Left lung (tissue), 4 donors: ENCODE measurements at regions not wholly inside any gene's neighbourhood (a gene's known extent, or its start where the extent isn't known, plus 50 kb on each side); places are given as distances from the start of the nearest gene placed in this dataset.

Source experiments
- ATAC-seq: fragments of 200-7000 bp; cut with Tn5 transposase; one replicate; pipeline ENCODE4 v1.9.1; 2020; ENCODE audit warnings: moderate library complexity
- DNase-seq, 4 donors: peaks; one replicate each; pipeline ENCODE4 v3.0.0-alpha.2; 2013 to 2020
- H3K27ac ChIP-seq, 2 donors: fragments of 200-600 bp; sonication (generic) in 1 of 2; one replicate each; pipeline versions ENCODE4 v1.5.0 to v1.8.0; 2020 to 2021
- H3K27me3 ChIP-seq, 2 donors: fragments of 200-600 bp; sonication (generic) in 1 of 2; one replicate each; pipeline versions ENCODE4 v1.5.0 to v1.8.0; 2020 to 2021
- H3K36me3 ChIP-seq, 2 donors: fragments of 200-600 bp; sonication (generic) in 1 of 2; one replicate each; pipeline versions ENCODE4 v1.5.0 to v1.8.0; 2020 to 2021
- H3K4me1 ChIP-seq, 2 donors: fragments of 200-600 bp; one replicate each; pipeline ENCODE4 v1.8.0; 2021
- H3K4me3 ChIP-seq, 2 donors: fragments of 200-600 bp; sonication (generic) in 1 of 2; one replicate each; pipeline versions ENCODE4 v1.5.0 to v1.8.0; 2020 to 2021; ENCODE audit warnings: mild to moderate bottlenecking in 1 of 2
- H3K9me3 ChIP-seq, 2 donors: fragments of 200-600 bp; sonication (generic) in 1 of 2; one replicate each; pipeline versions ENCODE4 v1.5.0 to v1.8.0; 2020 to 2021
- CTCF ChIP-seq, 2 donors: fragments of 200-600 bp; sonication (generic) in 1 of 2; IDR thresholded peaks; one replicate each; pipeline versions ENCODE4 v1.5.0 to v1.8.0; 2021; ENCODE audit warnings: antibody characterized with exemption in 2 of 2
- intact Hi-C, 2 donors: fragments of 100-400 bp; cut with DNase I; formaldehyde crosslinking; loops; one replicate each; pipeline versions ENCODE4 v1.11.2 to v1.14.2; 2022
- donor health status: DM: no; HTN: yes; CAD: no.
- donor health status: DM: no; HTN: no; CAD: no.

GRCh38 chr12:127146991-127147718 lies 1119.8 kb upstream of the TMEM132C start:
- H3K27ac ChIP-seq = no peak overlapping the region
- H3K27me3 ChIP-seq = peaks cover 0 to 12% of the 10 kb centered on the region in 2 donors
- TF ChIP-seq CTCF (IDR thresholded peaks at IDR 0.05) = no peak
- no peak overlapping the region for H3K4me3 ChIP-seq
- no peak for ATAC-seq
- intact Hi-C loops = no loop called here
- H3K4me1 ChIP-seq = peaks cover 0 to 4% of the 10 kb centered on the region in 2 donors
- H3K36me3 ChIP-seq = no peaks in the 10 kb centered on the region
- DNase-seq = no peak
- no peaks in the 10 kb centered on the region for H3K9me3 ChIP-seq

- DNase-seq = no peak
- peaks cover 0 to 12% of the 10 kb centered on the region in 2 donors for H3K27me3 ChIP-seq
- intact Hi-C loops = no loop called here
- no peak for ATAC-seq
- no peak overlapping the region for H3K27ac ChIP-seq
- H3K4me1 ChIP-seq = peaks cover 0 to 4% of the 10 kb centered on the region in 2 donors
- no peak overlapping the region for H3K4me3 ChIP-seq
- no peaks in the 10 kb centered on the region for H3K9me3 ChIP-seq
- no peaks in the 10 kb centered on the region for H3K36me3 ChIP-seq
- TF ChIP-seq CTCF (IDR thresholded peaks at IDR 0.05) = no peak
Observed at GRCh38 chr12:127147724-127148123, 1119.2 kb upstream of the TMEM132C start.

- TF ChIP-seq CTCF (IDR thresholded peaks at IDR 0.05) = no peak
- H3K4me1 ChIP-seq = peaks cover 0 to 4% of the 10 kb centered on the region in 2 donors
- no peaks in the 10 kb centered on the region for H3K9me3 ChIP-seq
- intact Hi-C loops = no loop called here
- no peak for DNase-seq
- ATAC-seq = no peak
- peaks cover 0 to 12% of the 10 kb centered on the region in 2 donors for H3K27me3 ChIP-seq
- no peak overlapping the region for H3K4me3 ChIP-seq
- H3K36me3 ChIP-seq = no peaks in the 10 kb centered on the region
- H3K27ac ChIP-seq = no peak overlapping the region
Observed at GRCh38 chr12:127148318-127148717, 1118.7 kb upstream of the TMEM132C start.

GRCh38 chr12:127149226-127149964 lies 1117.6 kb upstream of the TMEM132C start:
- Histone ChIP-seq H3K36me3 (no peaks in the 10 kb centered on the region), H3K27me3 (peaks cover 0 to 12% of the 10 kb centered on the region in 2 donors), H3K27ac (no peak overlapping the region), H3K4me1 (peaks cover 0 to 4% of the 10 kb centered on the region in 2 donors), H3K9me3 (no peaks in the 10 kb centered on the region), H3K4me3 (no peak overlapping the region)
- no peak for TF ChIP-seq CTCF (IDR thresholded peaks at IDR 0.05)
- ATAC-seq (no peak), DNase-seq (no peak)
- intact Hi-C loops = no loop called here

GRCh38 chr12:127150028-127150427 lies 1116.9 kb upstream of the TMEM132C start:
- Histone ChIP-seq H3K9me3 (no peaks in the 10 kb centered on the region), H3K27ac (no peak overlapping the region), H3K4me1 (peaks cover 0 to 4% of the 10 kb centered on the region in 2 donors), H3K36me3 (no peaks in the 10 kb centered on the region), H3K27me3 (peaks cover 0 to 12% of the 10 kb centered on the region in 2 donors), H3K4me3 (no peak overlapping the region)
- DNase-seq (no peak), ATAC-seq (no peak)
- no peak for TF ChIP-seq CTCF (IDR thresholded peaks at IDR 0.05)
- intact Hi-C loops = no loop called here
